Astrocyte (in vitro differentiated cells and primary cell): ENCODE measurements at regions not wholly inside any gene's neighbourhood (a gene's known extent, or its start where the extent isn't known, plus 50 kb on each side); places are given as distances from the start of the nearest gene placed in this dataset.

Experiments used
- CTCF ChIP-seq: IDR thresholded peaks from 2 replicates; pipeline ENCODE4 v1.5.1; 2011; ENCODE audit warnings: low read depth, mild to moderate bottlenecking, inconsistent platforms, low read length, moderate library complexity; ENCODE audit not compliant: insufficient read depth
- EZH2 ChIP-seq: IDR thresholded peaks from 2 replicates; pipeline ENCODE4 v1.6.1; 2012; ENCODE audit warnings: mild to moderate bottlenecking, low read length, inconsistent platforms; ENCODE audit not compliant: insufficient read depth

DNA sequence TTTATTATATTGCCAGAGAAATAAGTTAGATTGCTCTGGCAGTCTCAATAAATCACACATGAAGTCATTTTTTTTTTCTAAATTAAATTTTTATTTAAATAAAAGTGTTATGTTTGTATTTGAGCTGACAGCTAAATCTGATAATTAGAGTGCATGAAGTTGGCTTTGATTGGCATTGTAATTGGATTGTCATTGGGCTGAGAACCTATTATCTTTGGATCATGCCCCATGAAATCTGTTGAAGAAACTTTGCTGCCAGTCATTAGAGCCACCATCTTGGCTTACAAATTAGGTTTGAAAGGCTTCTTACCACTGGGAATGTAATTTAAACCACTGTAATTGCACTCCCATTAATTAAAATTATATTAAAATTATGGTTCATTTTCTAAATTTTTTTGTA lies 507.9 kb upstream of the FANCL start:
- TF ChIP-seq CTCF (no peak), EZH2 (no peak)
